ENCODE measurements at regions not wholly inside any gene's neighbourhood (a gene's known extent, or its start where the extent isn't known, plus 50 kb on each side); places are given as distances from the start of the nearest gene placed in this dataset.

GRCh38 chr1:82317671-82318070, 516.9 kb downstream of the ADGRL2 start:
- DNase-seq, result no peak

GRCh38 chr1:82299656-82300055, 498.9 kb downstream of the ADGRL2 start:
- no peak for DNase-seq

- no peak for DNase-seq
These were observed 498.3 kb downstream of the ADGRL2 start for GRCh38 chr1:82299056-82299455.

- DNase-seq, result no peak
These were observed 496.6 kb downstream of the ADGRL2 start for GRCh38 chr1:82297139-82297896.

DNA sequence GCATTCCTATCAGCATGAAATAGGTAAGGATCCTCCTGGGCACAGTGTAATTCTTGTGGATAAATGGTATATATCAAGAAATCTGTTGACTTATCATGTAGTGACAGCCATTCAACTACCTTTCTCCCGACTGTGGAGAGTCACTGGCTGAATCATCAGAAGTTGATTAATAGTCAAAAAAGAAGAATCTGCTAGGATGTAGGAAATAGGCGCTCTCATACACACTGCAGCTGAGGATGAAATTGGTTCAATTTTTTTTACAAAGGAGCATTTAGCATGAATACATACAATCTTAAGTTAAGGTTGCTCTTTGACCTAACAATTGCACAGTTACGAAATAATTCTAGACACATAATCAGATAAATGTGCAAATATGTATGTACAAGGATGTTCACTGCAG, 486.8 kb downstream of the ADGRL2 start:
- DNase-seq, result no peak

DNA sequence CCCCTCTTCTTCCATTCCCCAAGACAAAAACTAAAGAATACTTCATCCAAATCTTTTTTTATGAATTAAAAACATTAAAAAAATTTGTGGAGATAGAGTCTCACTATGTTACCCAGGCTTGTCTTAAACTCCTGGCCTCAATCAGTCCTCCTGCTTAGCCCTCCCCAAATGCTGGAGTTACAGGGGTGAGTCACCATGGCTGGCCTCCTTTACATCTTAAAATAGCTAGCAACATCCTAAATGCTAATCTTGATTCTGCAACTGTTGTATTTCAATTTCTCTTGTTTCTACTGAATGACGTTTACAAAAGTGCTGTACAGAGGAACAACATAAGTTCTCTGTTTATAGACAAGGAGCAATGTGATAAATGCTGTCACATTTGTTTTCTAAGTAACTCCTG, 483.5 kb downstream of the ADGRL2 start:
- no peak for DNase-seq

- DNase-seq, result no peak
These were observed 478.5 kb downstream of the ADGRL2 start for GRCh38 chr1:82279241-82279640.

DNA sequence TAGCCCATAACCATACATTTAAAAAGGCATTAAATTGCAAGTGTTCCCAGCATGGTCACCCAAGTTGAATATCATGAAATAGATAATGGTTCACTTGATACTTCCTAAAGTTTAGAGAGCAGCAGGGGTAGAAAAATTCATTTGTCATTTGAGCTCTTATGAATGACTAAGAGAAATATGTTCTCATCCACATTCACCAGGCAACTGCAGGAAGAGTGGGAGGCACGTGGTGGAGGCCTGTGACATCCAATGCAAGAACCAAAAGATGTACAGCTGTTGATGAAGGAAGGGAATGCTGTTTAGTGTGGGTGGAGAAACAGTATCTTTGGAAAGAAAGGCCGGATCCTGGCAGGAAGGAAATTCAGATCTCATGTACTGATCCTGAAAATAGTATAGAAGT, 473.1 kb downstream of the ADGRL2 start:
- no peak for DNase-seq

DNA sequence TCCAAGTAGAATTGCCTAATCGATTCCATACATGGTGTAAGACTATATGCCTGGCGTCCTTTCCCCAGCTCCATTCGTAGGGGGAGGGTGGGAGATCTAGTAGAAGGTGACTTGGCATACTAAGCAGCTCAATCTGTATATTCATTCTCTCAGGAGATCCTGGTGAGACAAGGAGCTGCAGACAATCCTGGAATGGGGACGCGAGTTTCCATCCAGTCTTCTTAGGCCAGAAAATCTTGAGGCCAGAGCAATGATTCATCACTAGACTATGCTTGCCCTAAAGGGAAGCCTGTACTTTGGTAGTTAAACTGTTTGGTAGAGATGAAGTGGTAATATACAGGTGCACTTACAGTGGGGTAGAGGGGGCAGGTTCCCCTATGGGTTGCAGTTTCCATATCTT, 468.7 kb downstream of the ADGRL2 start:
- no peak for DNase-seq

DNA sequence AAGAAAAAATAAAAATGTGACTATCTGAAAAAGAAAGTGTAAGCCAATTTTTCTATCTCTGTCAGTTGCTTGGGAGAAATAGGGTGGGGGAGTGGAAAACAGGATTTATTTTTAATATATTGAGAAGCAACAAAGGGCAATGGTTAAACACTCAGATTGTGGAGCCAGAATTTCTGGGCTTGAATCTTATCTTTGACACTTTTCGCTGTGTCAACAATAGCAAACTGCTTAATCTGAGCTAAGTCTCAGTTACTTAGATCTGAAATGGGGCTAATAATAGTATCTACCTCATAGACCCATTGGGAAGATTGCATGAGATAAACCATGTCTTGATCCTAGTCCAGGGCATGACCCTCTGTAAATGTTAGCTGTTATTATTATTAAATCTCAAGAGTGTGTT, 468.1 kb downstream of the ADGRL2 start:
- no peak for DNase-seq

DNA sequence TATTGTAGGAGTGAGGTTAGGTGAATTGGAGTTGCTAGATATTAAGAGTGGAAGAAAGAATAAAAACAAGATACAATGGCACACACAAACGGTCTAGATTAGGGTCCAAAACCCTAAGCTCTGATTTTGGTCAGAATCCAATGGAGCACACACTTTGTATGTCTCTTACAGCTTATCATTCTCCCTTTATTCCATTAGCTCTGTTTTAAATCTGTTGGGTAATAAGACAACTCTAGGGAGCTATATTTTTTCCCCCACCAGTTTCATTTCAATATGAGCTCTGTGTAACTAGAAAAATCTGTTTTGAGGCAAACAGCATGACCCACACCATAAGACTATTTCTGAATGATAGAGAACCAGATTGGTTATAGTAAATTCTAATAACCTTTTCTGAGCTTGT, 465.6 kb downstream of the ADGRL2 start:
- DNase-seq, result no peak

- DNase-seq, result no peak
These were observed 464.7 kb downstream of the ADGRL2 start for GRCh38 chr1:82265436-82265835.

GRCh38 chr1:82264802-82265201, 464.1 kb downstream of the ADGRL2 start:
- no peak for DNase-seq

GRCh38 chr1:82263396-82263795, 462.7 kb downstream of the ADGRL2 start:
- DNase-seq, result no peak

DNA sequence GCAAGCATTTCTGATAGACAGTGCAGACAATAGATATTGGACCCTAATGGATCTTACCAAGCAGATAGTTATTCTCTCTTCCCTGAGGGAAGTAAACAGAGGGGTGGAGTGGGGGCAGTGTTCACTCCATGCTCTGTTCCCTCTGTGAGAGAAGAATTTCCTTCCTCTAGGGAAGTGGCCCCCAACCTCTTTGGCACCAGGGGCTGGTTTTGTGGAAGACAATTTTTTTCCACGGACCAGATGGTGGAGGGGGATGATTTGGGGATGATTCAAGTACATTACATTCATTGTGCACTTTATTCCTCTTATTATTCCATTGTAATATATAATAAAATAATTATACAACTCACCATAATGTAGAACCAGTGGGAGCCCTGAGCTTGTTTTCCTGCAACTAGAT, 459.9 kb downstream of the ADGRL2 start:
- no peak for DNase-seq

- DNase-seq, result no peak
These were observed 459.3 kb downstream of the ADGRL2 start for GRCh38 chr1:82260051-82260450.

- no peak for DNase-seq
These were observed 458.2 kb downstream of the ADGRL2 start for GRCh38 chr1:82258887-82259286.

DNA sequence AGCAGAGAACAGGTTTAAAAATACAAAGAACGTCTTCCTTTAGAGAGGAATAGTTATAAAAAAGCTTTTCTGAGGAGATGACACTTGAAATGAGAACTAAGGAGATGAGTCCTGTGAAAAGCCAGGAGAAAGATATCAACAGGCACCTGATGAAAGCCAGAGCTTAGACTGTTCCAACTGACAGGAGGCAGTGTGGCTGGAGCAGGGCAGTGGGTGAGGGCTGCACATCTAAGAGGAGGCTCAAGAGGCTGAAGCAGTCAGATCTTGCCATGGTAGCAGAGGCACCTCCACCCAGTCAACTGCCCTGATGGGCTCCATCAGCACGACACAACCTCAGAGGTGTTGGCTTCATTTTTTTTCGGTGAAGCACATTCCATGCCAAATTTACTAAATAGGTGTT, 445.3 kb downstream of the ADGRL2 start:
- no peak for DNase-seq

DNA sequence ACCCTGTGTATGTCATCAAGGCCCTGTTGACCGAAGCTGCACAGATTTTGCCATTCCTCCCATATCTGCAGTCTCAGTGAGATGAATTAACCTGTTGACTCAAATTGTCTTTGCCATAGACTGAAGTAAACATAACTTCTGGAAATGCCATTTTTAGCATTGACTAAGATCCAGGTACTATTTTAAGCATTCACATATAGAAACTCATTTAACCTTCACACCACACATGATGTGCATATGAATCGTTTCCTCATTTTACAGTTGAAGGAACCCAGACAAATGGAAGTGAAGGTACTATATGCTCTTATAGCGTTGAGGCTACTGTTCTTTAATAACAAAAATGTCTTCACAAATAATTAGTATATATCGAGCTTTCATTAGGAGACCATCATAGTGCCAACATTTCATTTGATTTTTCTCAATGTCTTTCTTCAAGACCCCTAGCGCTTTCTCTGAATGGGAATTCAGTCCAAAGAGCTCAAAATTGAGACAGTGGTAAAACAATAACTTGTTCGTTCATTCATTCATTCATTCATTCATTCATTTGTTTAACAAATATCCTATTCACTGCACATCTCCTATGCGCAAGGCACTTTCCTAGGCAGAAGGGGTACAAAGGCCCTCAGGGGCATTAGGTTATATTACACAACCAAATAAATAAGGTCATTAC, 444.7 kb downstream of the ADGRL2 start:
- DNase-seq, result no peak

GRCh38 chr1:82240571-82240970, 439.8 kb downstream of the ADGRL2 start:
- no peak for DNase-seq

DNA sequence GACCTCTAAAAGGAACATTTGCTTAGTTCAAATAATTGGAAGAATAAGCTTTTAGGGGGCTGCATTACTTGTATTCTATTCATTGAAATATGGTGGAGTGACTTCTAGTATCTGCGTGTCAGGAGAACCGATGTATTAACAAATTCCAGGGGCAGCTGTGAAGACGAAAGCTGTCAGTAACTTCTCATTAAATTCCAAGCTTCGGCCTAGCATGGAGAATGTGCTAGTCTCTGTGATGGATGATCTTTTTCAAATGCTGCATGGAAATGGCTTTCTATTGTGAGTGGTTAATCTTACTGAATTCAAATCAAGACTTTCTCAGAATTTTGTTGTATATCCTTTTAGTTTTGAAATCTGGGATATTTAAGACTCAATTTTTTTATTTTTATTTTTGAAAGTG, 429.9 kb downstream of the ADGRL2 start:
- DNase-seq, result no peak

- DNase-seq, result no peak
These were observed 426.8 kb downstream of the ADGRL2 start for GRCh38 chr1:82227306-82228095.

GRCh38 chr1:82226186-82226505, 425.4 kb downstream of the ADGRL2 start:
- DNase-seq, result no peak
